HAP-1 (cell line): ENCODE measurements at regions not wholly inside any gene's neighbourhood (a gene's known extent, or its start where the extent isn't known, plus 50 kb on each side); places are given as distances from the start of the nearest gene placed in this dataset.
"Not testable (repeated sequence)": the region's sequence is repeated elsewhere in the genome, so short reads cannot be mapped to it uniquely, and the experiment has no call there.

Source experiments
- DNase-seq, 2 experiments: peaks; one replicate each; pipeline ENCODE4 v3.0.0-alpha.2; 2016 to 2020; ENCODE audit warnings: low spot score in 2 of 2
- H3K27me3 ChIP-seq: fragments of 250-450 bp; sonication (Bioruptor Pico); 2 replicates; pipeline ENCODE4 v1.5.1; 2020; ENCODE audit warnings: low read depth, mild to moderate bottlenecking, moderate library complexity
- H3K36me3 ChIP-seq: fragments of 250-450 bp; sonication (Bioruptor Pico); replicated peaks from 2 replicates; pipeline ENCODE4 v1.5.1; 2020; ENCODE audit warnings: mild to moderate bottlenecking
- H3K4me1 ChIP-seq: fragments of 250-450 bp; sonication (Bioruptor Pico); 2 replicates; pipeline ENCODE4 v1.5.1; 2020; ENCODE audit warnings: mild to moderate bottlenecking
- H3K4me3 ChIP-seq: fragments of 250-450 bp; sonication (Bioruptor Pico); 2 replicates; pipeline ENCODE4 v1.5.1; 2020; ENCODE audit warnings: mild to moderate bottlenecking, moderate library complexity
- H3K9me3 ChIP-seq: fragments of 250-450 bp; sonication (Bioruptor Pico); 2 replicates; pipeline ENCODE4 v1.5.1; 2020; ENCODE audit warnings: mild to moderate bottlenecking, moderate library complexity
- in situ Hi-C: fragments of 300-500 bp; cut with MboI; formaldehyde crosslinking; loops from 3 replicates; pipeline ENCODE4 v1.14.3; 2020; ENCODE audit warnings: low sequenced_read_pairs, inconsistent platforms, mixed read lengths

DNA sequence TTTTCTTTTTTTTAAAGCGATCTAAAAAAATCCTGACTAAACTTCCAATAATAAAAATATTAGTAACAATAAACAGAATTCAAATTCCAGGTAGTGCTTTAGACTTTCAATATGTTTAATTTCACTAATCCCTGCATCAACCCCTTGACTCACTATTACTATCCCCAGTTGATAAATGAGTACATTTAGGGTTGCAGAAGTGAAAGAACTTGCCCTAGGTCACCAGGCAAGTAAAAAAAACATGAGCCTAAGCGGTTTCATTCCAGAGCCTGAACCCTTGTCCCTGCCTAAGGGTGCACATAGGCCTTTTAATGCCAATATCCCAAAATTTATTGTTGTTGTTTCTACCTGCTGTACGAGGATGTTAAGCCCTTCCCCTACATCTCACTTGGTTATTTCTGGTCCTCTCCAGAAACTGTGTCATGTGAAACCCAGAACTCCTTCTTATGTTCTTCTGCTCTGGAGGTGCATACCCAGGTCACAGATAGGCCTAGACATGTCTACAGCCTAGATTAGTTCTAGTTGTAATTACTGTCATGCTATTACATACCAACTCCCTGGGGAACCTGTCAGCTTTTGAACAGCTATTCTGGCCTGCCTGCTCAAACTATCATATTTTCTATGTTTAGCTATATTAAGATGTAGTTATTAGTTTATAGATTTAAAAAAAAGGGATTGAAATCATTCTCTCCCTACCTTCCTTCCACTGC lies 244.5 kb upstream of the PITX2 start:
- no peaks in the 10 kb centered on the region for H3K9me3 ChIP-seq
- H3K4me3 ChIP-seq: no peak overlapping the region
- in situ Hi-C loops: no loop called here
- no peaks in the 10 kb centered on the region for H3K27me3 ChIP-seq
- H3K4me1 ChIP-seq: no peaks in the 10 kb centered on the region
- no peaks in the 10 kb centered on the region for H3K36me3 ChIP-seq
- no peak for DNase-seq

- Histone ChIP-seq H3K27me3 (no peaks in the 10 kb centered on the region), H3K4me3 (no peak overlapping the region), H3K36me3 (no peaks in the 10 kb centered on the region), H3K9me3 (no peaks in the 10 kb centered on the region), H3K4me1 (no peaks in the 10 kb centered on the region)
- DNase-seq: no peak
- in situ Hi-C loops: no loop called here
These were observed 245.3 kb upstream of the PITX2 start for GRCh38 chr4:110867981-110868720.

DNA sequence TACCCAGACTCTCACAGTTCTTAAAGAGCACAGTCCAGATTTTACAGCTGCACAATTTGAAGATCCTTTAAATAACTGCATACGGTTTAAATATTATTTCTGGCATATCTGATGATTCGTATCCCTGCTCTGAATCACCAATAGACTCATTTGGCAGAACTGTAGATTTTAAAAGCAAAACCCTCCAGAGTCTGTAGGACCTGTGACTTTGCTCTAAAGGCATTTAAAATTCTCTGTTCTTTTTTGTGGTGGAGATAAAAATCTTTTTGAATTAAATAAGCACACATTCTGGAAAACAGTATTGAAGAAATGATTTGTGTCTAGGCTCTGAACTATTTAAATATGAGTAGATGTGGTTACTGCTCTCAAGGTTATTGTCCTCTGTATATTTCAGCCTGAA lies 246.2 kb upstream of the PITX2 start:
- no peak for DNase-seq
- Histone ChIP-seq H3K9me3 (no peaks in the 10 kb centered on the region), H3K4me3 (no peak overlapping the region), H3K4me1 (no peaks in the 10 kb centered on the region), H3K36me3 (no peaks in the 10 kb centered on the region), H3K27me3 (no peaks in the 10 kb centered on the region)
- in situ Hi-C loops: no loop called here

DNA sequence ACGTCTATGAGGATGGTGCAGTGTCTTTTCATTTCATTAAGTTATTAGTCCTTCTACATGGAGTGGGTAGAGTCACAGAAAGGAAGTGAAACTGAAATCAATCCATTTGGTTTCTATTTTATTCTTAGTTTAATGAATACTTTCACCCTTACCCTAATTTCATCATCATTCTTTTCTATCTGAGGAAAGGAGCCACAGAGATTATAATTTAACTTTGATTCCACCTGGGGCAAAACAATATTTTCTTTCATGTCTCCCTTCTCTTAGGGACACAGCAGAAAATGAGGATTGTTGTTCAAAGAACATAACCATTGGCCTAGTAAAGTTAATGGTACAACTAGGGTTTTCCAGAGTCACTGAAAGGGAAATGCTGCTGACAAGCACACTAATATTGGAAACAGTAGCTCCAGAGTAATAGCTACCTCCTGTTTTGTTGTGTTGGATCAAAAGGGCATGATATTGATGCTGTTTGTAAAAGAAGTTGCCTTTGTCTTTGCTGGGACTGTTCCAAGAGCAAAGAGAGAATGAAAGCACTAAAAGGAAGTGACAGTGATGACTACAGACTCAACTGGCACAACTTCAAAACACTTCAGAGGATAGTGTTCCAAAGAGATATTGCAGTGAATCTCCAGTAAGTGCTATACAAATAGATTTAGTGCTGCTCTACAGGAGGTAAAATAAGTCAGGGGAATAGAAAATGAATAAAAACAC lies 247.1 kb upstream of the PITX2 start:
- Histone ChIP-seq H3K4me3 (no peak overlapping the region), H3K4me1 (no peaks in the 10 kb centered on the region), H3K36me3 (no peaks in the 10 kb centered on the region), H3K27me3 (no peaks in the 10 kb centered on the region), H3K9me3 (no peaks in the 10 kb centered on the region)
- no peak for DNase-seq
- in situ Hi-C loops: no loop called here

- H3K9me3 ChIP-seq, H3K4me1 ChIP-seq, H3K36me3 ChIP-seq, H3K27me3 ChIP-seq, H3K4me3 ChIP-seq, in situ Hi-C loops, DNase-seq: not testable (repeated sequence)
These were observed 253.3 kb upstream of the PITX2 start for GRCh38 chr4:110876214-110876613.

DNA sequence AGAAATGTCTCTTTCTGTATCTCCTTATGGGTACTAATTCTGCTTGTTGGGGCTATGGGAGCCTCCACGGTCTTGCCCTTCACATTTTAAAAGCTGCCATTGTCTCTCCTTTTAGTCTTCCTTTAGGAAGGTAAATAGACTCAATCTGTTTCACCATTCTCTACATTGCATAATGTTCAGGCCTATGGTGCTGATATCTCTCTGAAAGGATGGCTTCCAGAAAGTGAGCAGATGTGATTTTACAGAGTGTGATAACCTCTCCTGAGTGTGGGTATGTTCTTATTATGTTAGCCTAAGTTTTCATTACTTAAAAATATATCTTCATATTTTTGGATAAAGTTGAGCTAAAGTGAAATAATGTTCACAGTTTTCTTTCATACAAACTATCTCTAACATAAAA lies 254.0 kb upstream of the PITX2 start:
- no peak overlapping the region for H3K4me3 ChIP-seq

DNA sequence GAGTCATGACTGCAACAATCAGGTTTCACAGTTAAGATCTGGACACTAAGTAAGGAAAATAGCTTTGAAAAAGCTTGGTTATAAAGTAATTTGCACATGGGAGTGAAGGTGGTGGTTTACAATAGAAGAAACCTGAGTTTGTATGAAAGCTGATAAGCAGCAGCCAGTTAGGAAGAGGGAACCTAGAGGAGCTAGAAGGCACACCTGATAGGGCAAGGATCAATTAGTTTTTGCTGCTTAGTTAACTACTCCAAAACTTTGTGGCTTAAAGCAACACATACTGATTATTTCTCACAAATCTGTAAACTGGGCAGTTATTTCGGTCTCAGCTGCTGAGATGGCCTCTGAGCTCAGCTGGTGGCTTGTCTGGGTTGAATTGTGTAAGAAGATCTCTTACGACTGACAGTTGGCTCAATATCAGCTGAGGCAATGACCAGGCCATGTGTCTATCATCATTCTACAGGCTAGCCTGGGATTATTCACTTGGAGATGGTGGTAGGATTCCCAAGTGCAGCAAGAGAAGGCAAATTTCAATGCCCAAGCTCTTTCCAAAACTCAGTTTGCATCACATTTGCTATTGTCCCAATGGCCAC lies 255.0 kb upstream of the PITX2 start:
- no peak overlapping the region for H3K4me3 ChIP-seq
- H3K4me1 ChIP-seq: no peaks in the 10 kb centered on the region
- in situ Hi-C loops: no loop called here

More for the DNA sequence above, 254.0 kb upstream of the PITX2 start:
- no peak for DNase-seq
- H3K9me3 ChIP-seq: no peaks in the 10 kb centered on the region
- in situ Hi-C loops: no loop called here
- no peaks in the 10 kb centered on the region for H3K4me1 ChIP-seq
- no peaks in the 10 kb centered on the region for H3K36me3 ChIP-seq
- H3K27me3 ChIP-seq: no peaks in the 10 kb centered on the region

GRCh38 chr4:110878413-110878812 lies 255.5 kb upstream of the PITX2 start:
- Histone ChIP-seq H3K4me3 (no peak overlapping the region), H3K4me1 (no peaks in the 10 kb centered on the region), H3K9me3 (no peaks in the 10 kb centered on the region), H3K27me3 (no peaks in the 10 kb centered on the region), H3K36me3 (no peaks in the 10 kb centered on the region)
- DNase-seq: no peak
- in situ Hi-C loops: no loop called here

More for the DNA sequence above, 255.0 kb upstream of the PITX2 start:
- Histone ChIP-seq H3K9me3 (no peaks in the 10 kb centered on the region), H3K36me3 (no peaks in the 10 kb centered on the region), H3K27me3 (no peaks in the 10 kb centered on the region)
- DNase-seq: no peak

- Histone ChIP-seq H3K36me3 (no peaks in the 10 kb centered on the region), H3K9me3 (no peaks in the 10 kb centered on the region), H3K4me3 (no peak overlapping the region), H3K27me3 (no peaks in the 10 kb centered on the region), H3K4me1 (no peaks in the 10 kb centered on the region)
- in situ Hi-C loops: no loop called here
- no peak for DNase-seq
These were observed 256.1 kb upstream of the PITX2 start for GRCh38 chr4:110878956-110879355.

DNA sequence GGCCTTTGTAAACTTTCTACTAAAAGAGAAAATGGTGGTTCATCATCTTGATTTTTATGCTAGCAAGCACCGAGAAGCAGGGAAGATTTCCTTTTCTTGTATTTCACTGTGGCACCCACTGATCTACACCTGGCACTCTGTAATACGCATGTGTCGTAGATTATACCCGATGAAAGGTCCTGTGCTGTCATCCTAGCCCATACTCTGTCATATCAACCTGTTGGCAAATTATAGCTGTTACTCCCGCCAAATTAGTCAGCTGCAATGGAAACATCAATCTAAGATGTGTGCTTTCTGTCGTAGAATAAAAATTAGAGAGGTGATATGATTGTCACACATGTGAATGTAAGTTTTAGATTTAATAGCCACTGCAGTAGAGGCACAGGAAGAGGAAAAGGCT lies 263.4 kb upstream of the PITX2 start:
- no peak overlapping the region for H3K4me3 ChIP-seq
- H3K4me1 ChIP-seq: no peaks in the 10 kb centered on the region
- no peak for DNase-seq
- no peaks in the 10 kb centered on the region for H3K36me3 ChIP-seq
- H3K27me3 ChIP-seq: no peaks in the 10 kb centered on the region
- no peaks in the 10 kb centered on the region for H3K9me3 ChIP-seq
- in situ Hi-C loops: no loop called here

- Histone ChIP-seq H3K36me3 (no peaks in the 10 kb centered on the region), H3K27me3 (no peaks in the 10 kb centered on the region), H3K9me3 (no peaks in the 10 kb centered on the region), H3K4me3 (no peak overlapping the region), H3K4me1 (no peaks in the 10 kb centered on the region)
- no peak for DNase-seq
- in situ Hi-C loops: no loop called here
These were observed 264.0 kb upstream of the PITX2 start for GRCh38 chr4:110886856-110887255.

DNA sequence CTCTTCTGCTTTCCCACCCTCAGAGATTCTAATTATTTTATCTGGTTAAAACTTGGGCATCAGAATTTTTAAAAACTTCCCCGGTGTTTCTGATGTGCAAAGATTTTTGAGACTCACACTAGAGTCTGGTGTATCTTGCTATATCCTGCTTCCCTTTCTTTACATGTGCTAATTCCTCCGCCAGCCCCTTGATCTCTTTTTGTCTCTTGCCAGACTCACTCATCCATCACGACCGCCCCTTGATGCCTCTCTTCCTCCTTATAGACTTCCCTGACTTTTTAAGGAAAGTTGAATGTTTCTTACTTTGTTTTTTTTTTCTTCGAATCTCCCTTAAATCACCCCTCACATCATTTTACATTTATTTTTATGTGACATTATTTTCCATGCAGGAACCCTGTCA lies 274.9 kb upstream of the PITX2 start:
- Histone ChIP-seq H3K27me3 (no peaks in the 10 kb centered on the region), H3K9me3 (no peaks in the 10 kb centered on the region), H3K4me3 (no peak overlapping the region), H3K4me1 (peaks cover 36% of the 10 kb centered on the region), H3K36me3 (no peaks in the 10 kb centered on the region)
- in situ Hi-C loops: no loop called here
- DNase-seq: peak; percentile 28 to 31

DNA sequence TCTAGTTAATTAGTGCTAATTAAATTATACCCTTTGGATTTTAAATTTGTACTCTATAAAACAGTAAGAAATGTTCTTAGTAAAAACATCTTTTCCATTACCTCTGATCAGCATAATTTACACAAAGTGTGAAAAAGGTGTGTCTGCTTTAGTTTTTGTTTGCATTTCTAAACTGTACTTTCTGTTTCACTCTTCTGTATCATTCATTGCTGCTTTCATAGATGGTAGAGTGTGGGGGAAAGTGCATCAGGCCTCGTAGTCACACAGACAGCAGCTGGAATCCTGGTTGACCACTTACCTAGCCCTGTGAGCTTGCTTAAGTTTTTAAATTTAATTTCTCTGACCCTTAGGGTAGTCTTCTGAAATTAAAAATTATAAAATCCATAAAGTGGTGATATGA lies 275.4 kb upstream of the PITX2 start:
- DNase-seq: no peak

More for the DNA sequence above, 275.4 kb upstream of the PITX2 start:
- Histone ChIP-seq H3K27me3 (no peaks in the 10 kb centered on the region), H3K36me3 (no peaks in the 10 kb centered on the region), H3K4me3 (no peak overlapping the region), H3K9me3 (no peaks in the 10 kb centered on the region), H3K4me1 (peaks cover 36% of the 10 kb centered on the region)
- in situ Hi-C loops: no loop called here
